ENCODE measurements at regions not wholly inside any gene's neighbourhood (a gene's known extent, or its start where the extent isn't known, plus 50 kb on each side); places are given as distances from the start of the nearest gene placed in this dataset.

- in situ Hi-C loops (cut with HindIII; ENCODE audit: low sequenced_read_pairs), result no loop called here
- no peak for TF ChIP-seq CTCF (IDR thresholded peaks at IDR 0.05; ENCODE audit: low read depth, low read length)
- H3K4me3 ChIP-seq (ENCODE audit: low read depth, low read length), result no peak overlapping the region
- DNase-seq (ENCODE audit: low read depth, low spot score), result no peak
Measured at GRCh38 chr2:117057016-117057415, 757.5 kb upstream of the DDX18 start.

- in situ Hi-C loops (cut with HindIII; ENCODE audit: low sequenced_read_pairs), result no loop called here
- DNase-seq (ENCODE audit: low read depth, low spot score), result no peak
- no peak for TF ChIP-seq CTCF (IDR thresholded peaks at IDR 0.05; ENCODE audit: low read depth, low read length)
Measured at GRCh38 chr2:117058366-117058765, 756.1 kb upstream of the DDX18 start.

GRCh38 chr2:117064021-117064420 lies 750.5 kb upstream of the DDX18 start:
- no peak overlapping the region for H3K4me3 ChIP-seq (ENCODE audit: low read depth, low read length)
- in situ Hi-C loops (cut with HindIII; ENCODE audit: low sequenced_read_pairs), result no loop called here
- no peak for DNase-seq (ENCODE audit: low read depth, low spot score)
- no peak for TF ChIP-seq CTCF (IDR thresholded peaks at IDR 0.05; ENCODE audit: low read depth, low read length)

More at GRCh38 chr2:117058366-117058765, 756.1 kb upstream of the DDX18 start:
- H3K4me3 ChIP-seq (ENCODE audit: low read depth, low read length), result no peak overlapping the region

- no peak for TF ChIP-seq CTCF (IDR thresholded peaks at IDR 0.05; ENCODE audit: low read depth, low read length)
- H3K4me3 ChIP-seq (ENCODE audit: low read depth, low read length), result no peak overlapping the region
- DNase-seq (ENCODE audit: low read depth, low spot score), result no peak
- in situ Hi-C loops (cut with HindIII; ENCODE audit: low sequenced_read_pairs), result no loop called here
Measured at GRCh38 chr2:117065912-117066311, 748.6 kb upstream of the DDX18 start.

- in situ Hi-C loops (cut with HindIII; ENCODE audit: low sequenced_read_pairs), result no loop called here
- DNase-seq (ENCODE audit: low read depth, low spot score), result no peak
- TF ChIP-seq CTCF (IDR thresholded peaks at IDR 0.05; ENCODE audit: low read depth, low read length), result no peak
- no peak overlapping the region for H3K4me3 ChIP-seq (ENCODE audit: low read depth, low read length)
Measured at GRCh38 chr2:117067900-117068299, 746.6 kb upstream of the DDX18 start.

GRCh38 chr2:117068371-117068770 lies 746.1 kb upstream of the DDX18 start:
- no peak for DNase-seq (ENCODE audit: low read depth, low spot score)
- H3K4me3 ChIP-seq (ENCODE audit: low read depth, low read length), result no peak overlapping the region
- in situ Hi-C loops (cut with HindIII; ENCODE audit: low sequenced_read_pairs), result no loop called here
- no peak for TF ChIP-seq CTCF (IDR thresholded peaks at IDR 0.05; ENCODE audit: low read depth, low read length)

GRCh38 chr2:117071556-117072102 lies 742.9 kb upstream of the DDX18 start:
- in situ Hi-C loops (cut with HindIII; ENCODE audit: low sequenced_read_pairs), result no loop called here
- DNase-seq (ENCODE audit: low read depth, low spot score), result no peak
- TF ChIP-seq CTCF (IDR thresholded peaks at IDR 0.05; ENCODE audit: low read depth, low read length), result no peak
- H3K4me3 ChIP-seq (ENCODE audit: low read depth, low read length), result no peak overlapping the region
